ENCODE measurements at regions not wholly inside any gene's neighbourhood (a gene's known extent, or its start where the extent isn't known, plus 50 kb on each side); places are given as distances from the start of the nearest gene placed in this dataset.

DNA sequence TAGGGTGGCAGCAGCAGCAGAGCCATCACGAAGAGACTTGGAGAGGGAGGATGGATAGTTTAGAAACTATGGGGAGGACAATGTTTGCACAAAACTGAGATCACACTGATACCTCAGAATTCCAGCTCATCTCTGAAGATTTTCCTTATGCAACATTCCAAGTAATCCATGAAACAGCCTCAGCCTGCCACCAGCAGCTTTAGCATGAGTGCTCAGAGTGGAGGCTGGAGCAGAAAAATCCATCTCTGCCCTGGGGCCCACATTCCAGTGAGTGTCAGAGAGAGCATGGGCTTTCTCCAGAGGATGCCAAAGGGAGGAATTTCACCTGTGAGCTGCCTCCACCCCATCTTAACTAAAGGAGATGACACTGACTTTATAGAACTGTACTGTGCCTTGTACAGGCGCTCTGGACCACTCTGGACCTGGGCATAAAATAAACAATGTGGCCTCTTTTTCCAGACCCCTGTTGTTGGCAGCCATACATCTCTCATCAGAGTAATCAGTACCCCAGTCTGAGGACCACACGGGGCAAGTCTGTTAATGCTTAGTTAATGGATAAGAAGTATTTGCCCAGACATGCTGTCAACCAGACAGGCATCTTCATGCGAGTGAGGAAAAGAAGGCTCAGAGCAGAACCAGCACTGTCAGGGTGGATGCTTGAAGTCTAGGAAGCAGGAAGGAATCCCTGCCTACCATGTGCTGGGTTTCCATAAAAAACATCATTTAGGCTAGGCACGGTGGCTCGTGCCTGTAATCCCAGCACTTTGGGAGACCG, 440.9 kb downstream of the ENC1 start:
- Histone ChIP-seq H3K4me3 (ENCODE audit: low read length) (no peak overlapping the region), H3K36me3 (ENCODE audit: insufficient read depth, low read length) (no peaks in the 10 kb centered on the region), H3K27me3 (ENCODE audit: insufficient read depth, low read length) (no peaks in the 10 kb centered on the region)

DNA sequence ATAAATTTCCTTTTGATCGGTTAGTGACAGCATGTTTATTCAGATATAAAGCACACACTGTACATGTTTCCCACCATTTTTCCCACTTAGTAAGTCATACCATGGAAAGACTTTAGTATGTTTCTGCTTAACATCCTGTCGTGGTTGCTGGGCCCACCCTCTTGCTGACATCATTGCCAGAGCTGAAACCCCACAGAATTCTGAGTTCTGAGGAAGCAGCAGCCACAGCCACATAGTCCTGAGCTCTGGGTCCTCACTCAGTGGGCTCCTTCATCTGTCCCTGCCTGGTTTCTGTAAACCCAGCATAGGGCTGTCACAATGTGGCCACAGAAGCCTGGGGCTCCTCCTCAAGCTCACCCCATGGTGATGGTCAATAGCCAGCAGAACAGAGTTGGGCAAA, 441.5 kb downstream of the ENC1 start:
- Histone ChIP-seq H3K4me1 (ENCODE audit: insufficient read depth, low read length) (peaks cover 6% of the 10 kb centered on the region), H3K36me3 (ENCODE audit: insufficient read depth, low read length) (no peaks in the 10 kb centered on the region), H3K4me3 (ENCODE audit: low read length) (no peak overlapping the region), H3K27me3 (ENCODE audit: insufficient read depth, low read length) (no peaks in the 10 kb centered on the region), H3K9me3 (ENCODE audit: low read length) (peaks cover 3% of the 10 kb centered on the region), H2AFZ (ENCODE audit: low read depth, low read length) (no peak overlapping the region)

More for the DNA sequence above, 440.9 kb downstream of the ENC1 start:
- H3K9me3 ChIP-seq (ENCODE audit: low read length) = peaks cover 2% of the 10 kb centered on the region
- H2AFZ ChIP-seq (ENCODE audit: low read depth, low read length) = no peak overlapping the region
- peaks cover 6% of the 10 kb centered on the region for H3K4me1 ChIP-seq (ENCODE audit: insufficient read depth, low read length)

DNA sequence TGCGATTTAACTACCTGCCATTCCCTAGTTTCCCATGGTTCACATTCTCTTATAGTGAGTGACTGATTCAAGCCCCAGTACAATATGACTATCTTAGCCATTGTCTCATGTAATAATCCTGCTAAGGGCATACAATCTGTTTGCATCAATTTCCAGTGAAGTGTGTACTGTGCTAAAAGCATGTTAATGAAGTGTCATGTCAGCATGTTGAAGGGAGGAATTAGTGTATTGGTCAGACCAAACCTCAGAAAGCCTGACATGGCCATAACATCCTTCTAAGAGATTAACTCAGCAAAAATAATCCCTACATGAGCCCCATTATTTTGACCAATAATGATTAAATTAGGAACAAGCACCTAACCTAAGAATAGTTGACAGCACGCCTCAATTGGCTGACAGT, 442.4 kb downstream of the ENC1 start:
- Histone ChIP-seq H2AFZ (ENCODE audit: low read depth, low read length) (no peak overlapping the region), H3K4me1 (ENCODE audit: insufficient read depth, low read length) (peaks cover 6% of the 10 kb centered on the region), H3K27me3 (ENCODE audit: insufficient read depth, low read length) (no peaks in the 10 kb centered on the region), H3K36me3 (ENCODE audit: insufficient read depth, low read length) (no peaks in the 10 kb centered on the region), H3K4me3 (ENCODE audit: low read length) (no peak overlapping the region), H3K9me3 (ENCODE audit: low read length) (peaks cover 4% of the 10 kb centered on the region)

DNA sequence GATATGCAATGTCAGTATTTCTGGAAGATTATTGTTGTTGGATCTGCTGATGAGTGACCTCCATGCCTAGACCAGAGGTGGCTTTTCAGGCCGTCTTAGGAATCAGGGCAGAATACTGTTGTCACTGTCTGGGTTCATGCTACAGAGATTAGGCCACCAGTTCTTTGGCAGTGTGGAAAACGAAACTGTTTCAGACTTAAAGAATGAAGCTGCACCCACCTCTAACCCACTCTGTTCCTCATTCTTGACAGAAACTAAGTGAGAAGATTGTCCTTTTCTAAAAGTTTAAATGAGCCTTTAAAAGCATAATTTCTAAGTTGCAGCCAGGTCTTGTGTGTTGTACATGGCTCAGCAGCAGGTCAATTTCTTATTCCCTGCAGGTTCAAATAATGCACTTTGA, 444.3 kb downstream of the ENC1 start:
- H3K4me1 ChIP-seq (ENCODE audit: insufficient read depth, low read length) = peaks cover 6% of the 10 kb centered on the region
- peaks cover 4% of the 10 kb centered on the region for H3K9me3 ChIP-seq (ENCODE audit: low read length)
- H3K27me3 ChIP-seq (ENCODE audit: insufficient read depth, low read length) = no peaks in the 10 kb centered on the region
- no peak overlapping the region for H3K4me3 ChIP-seq (ENCODE audit: low read length)
- H3K36me3 ChIP-seq (ENCODE audit: insufficient read depth, low read length) = no peaks in the 10 kb centered on the region
- H2AFZ ChIP-seq (ENCODE audit: low read depth, low read length) = no peak overlapping the region

DNA sequence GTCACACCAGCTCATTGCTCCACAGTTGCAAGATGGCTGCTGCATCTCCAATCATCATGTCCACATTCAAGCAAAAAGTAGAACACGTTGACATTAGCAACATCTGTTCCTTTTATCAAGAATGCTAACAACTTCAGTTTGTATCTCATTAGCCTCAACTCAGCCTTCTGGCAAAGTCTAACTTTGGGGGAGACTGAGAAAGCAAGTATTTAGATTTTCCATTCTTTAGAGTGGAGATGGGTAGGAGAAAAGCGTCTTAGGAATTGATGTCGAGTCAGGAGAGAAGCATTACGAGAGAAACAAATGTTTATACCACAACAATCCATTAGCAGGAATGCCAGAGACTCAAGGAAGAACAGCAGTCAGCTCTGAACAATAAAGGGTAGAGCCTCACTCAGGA, 446.3 kb downstream of the ENC1 start:
- Histone ChIP-seq H3K36me3 (ENCODE audit: insufficient read depth, low read length) (no peaks in the 10 kb centered on the region), H2AFZ (ENCODE audit: low read depth, low read length) (no peak overlapping the region), H3K4me3 (ENCODE audit: low read length) (no peak overlapping the region), H3K9me3 (ENCODE audit: low read length) (peaks cover 4% of the 10 kb centered on the region), H3K27me3 (ENCODE audit: insufficient read depth, low read length) (no peaks in the 10 kb centered on the region), H3K4me1 (ENCODE audit: insufficient read depth, low read length) (no peaks in the 10 kb centered on the region)

DNA sequence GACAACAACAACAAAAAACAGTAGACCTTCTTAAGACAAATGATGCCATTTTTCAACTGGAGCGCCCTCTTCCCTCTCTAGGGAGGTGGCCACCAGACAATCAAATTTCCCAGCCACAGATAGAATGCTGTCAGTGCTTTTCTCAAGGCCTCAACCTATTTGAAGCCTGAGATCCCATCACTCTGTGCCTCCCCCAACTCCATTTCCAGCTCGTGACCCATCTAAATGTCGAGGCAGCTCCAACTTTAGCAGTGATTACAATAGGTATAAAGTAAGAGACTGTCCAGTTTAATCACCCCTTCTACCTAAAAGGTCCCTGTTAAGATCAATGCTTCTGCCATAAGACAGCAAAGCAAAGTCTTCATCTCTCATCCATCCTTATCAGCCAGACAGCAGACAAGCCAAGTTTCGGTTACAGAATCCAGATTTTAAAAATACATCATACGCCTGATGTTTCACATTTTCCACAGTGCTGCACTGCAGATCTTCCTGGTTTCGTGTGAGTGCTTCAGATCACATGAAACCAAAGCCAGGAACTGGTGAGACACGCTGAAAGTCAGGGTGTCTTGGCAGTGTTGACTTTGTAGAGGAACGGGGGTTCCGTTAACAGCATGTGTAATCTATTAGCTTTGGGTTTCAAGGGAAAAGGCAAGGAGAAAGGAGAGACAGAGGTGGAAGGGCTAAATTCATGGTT, 447.8 kb downstream of the ENC1 start:
- no peaks in the 10 kb centered on the region for H3K36me3 ChIP-seq (ENCODE audit: insufficient read depth, low read length)
- H3K27me3 ChIP-seq (ENCODE audit: insufficient read depth, low read length) = no peaks in the 10 kb centered on the region
- H3K9me3 ChIP-seq (ENCODE audit: low read length) = peaks cover 4% of the 10 kb centered on the region
- H3K4me1 ChIP-seq (ENCODE audit: insufficient read depth, low read length) = peaks cover 8% of the 10 kb centered on the region
- H3K4me3 ChIP-seq (ENCODE audit: low read length) = no peak overlapping the region
- H2AFZ ChIP-seq (ENCODE audit: low read depth, low read length) = no peak overlapping the region

DNA sequence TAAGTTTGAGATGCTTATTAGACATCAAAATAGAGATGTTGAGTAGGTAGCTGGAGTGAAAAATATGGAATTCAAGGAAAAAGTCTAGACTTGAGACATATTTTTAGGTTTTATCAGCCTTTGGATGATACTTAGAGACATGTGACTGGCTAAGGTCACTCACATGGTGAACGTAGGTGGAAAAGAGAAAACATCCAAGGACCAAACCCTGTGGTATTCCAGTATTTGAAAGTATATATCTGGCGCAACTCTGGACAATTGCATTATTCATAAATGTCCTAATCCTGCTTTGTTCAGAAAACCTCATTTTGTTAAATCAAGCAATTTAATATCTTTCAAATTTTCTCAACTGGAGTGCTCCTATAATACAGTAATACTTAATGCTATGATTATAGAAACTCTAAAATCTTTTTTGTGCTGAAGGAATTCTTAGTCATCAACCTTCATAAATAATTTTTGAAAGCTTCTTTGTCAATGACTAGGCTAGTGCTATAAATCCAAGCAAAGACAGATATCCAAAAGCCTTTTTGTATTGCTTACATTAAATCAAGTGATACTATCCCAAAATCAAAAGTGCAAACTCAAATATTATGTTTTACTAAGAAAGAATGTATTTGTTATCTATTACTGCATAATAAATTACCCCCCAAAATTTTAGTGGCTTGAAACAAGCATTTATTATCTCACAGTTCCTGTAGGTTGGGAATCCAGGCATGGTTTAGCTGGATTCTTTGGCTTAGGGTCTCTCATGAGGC, 452.0 kb downstream of the ENC1 start:
- peaks cover 31% of the 10 kb centered on the region for H3K4me1 ChIP-seq (ENCODE audit: insufficient read depth, low read length)
- no peak overlapping the region for H2AFZ ChIP-seq (ENCODE audit: low read depth, low read length)
- no peak overlapping the region for H3K4me3 ChIP-seq (ENCODE audit: low read length)
- no peaks in the 10 kb centered on the region for H3K36me3 ChIP-seq (ENCODE audit: insufficient read depth, low read length)
- no peaks in the 10 kb centered on the region for H3K27me3 ChIP-seq (ENCODE audit: insufficient read depth, low read length)
- no peaks in the 10 kb centered on the region for H3K9me3 ChIP-seq (ENCODE audit: low read length)

DNA sequence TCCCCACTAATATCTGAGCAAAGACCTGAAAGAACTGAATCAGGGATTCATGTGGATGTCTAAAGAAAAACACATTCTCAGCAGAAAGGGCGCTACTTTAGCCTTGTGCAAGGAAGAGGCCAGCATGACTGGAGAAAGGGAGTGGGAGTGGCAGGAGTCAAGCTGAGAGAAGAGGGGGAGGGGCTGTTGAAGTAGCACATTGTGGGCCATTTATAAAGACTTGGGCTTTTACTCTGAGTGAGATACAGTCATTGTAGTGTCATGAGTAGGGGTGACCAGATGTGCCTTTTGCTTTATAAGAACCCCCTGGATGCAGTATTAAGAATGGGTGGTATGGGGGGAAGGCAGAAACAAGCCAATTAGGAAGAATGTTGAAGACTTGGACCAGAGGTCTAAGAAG, 452.8 kb downstream of the ENC1 start:
- Histone ChIP-seq H3K4me3 (ENCODE audit: low read length) (no peak overlapping the region), H3K27me3 (ENCODE audit: insufficient read depth, low read length) (no peaks in the 10 kb centered on the region), H3K9me3 (ENCODE audit: low read length) (no peaks in the 10 kb centered on the region)

DNA sequence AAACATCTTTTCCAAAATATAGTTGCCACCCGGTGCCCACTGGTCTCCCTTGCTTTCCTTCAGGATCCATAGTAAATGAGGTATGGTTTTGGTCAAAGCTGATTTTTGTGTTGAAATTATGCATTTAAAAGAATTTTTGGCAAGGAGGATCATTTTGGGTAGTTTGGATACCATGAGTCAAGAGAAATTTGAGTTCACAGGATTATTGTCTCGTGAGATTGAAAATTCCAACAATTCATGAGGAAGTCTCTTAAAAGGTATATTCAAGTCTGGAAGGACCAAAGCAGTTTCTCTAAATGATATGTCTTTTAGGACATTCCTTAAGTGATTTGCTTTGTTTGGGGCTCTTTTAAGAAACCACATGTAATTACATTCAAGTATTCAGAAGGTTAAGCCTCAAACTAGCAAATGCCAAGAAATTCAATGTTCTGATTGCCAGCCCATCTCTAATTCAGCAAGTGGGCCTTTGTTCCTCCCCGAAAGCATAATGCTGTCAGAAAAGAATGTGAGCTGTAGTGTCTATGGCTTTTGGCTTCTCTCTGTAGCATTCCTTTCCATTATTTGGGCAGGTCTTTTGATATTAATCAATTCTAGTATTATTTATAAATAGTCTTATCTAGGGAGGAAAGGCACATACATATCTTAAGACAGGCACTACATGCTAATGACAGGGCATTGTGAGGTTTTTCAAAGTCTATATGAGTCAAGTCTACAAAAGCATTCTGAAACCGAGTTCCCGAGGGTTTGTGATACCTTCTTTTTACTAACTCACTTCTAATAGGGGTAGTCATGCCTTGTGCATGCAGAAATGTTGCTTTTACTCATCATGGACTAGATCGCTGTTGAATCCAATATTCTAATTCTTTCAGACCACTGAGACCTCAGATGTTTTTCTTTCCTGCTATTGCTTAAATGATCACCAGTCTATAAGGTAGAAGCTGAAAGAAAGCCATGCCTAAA, 453.9 kb downstream of the ENC1 start:
- Histone ChIP-seq H2AFZ (ENCODE audit: low read depth, low read length) (no peak overlapping the region), H3K27me3 (ENCODE audit: insufficient read depth, low read length) (no peaks in the 10 kb centered on the region), H3K4me1 (ENCODE audit: insufficient read depth, low read length) (peaks cover 31% of the 10 kb centered on the region), H3K4me3 (ENCODE audit: low read length) (no peak overlapping the region), H3K9me3 (ENCODE audit: low read length) (no peaks in the 10 kb centered on the region), H3K36me3 (ENCODE audit: insufficient read depth, low read length) (no peaks in the 10 kb centered on the region)

More for the DNA sequence above, 452.8 kb downstream of the ENC1 start:
- Histone ChIP-seq H3K4me1 (ENCODE audit: insufficient read depth, low read length) (peaks cover 31% of the 10 kb centered on the region), H2AFZ (ENCODE audit: low read depth, low read length) (no peak overlapping the region), H3K36me3 (ENCODE audit: insufficient read depth, low read length) (no peaks in the 10 kb centered on the region)

DNA sequence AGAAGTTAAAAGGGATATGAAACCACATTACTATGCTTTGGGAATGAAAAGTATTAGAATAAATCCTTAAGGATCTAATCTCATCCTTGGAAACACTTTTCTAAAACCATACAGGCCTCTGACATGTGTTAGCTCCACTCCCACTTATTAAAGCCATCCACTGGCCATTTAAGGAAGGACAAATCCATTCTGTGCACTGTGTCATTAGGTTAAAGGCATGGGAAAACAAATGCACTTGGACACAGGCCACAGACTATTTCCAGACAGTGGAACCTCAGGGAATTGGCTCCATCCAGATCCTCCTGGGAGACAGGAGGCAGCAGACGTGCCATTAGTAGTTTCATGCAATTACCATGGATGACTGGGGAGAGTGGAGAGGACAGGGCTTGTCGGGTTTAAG, 454.9 kb downstream of the ENC1 start:
- peaks cover 31% of the 10 kb centered on the region for H3K4me1 ChIP-seq (ENCODE audit: insufficient read depth, low read length)
- H3K36me3 ChIP-seq (ENCODE audit: insufficient read depth, low read length) = no peaks in the 10 kb centered on the region
- H3K27me3 ChIP-seq (ENCODE audit: insufficient read depth, low read length) = no peaks in the 10 kb centered on the region
- H2AFZ ChIP-seq (ENCODE audit: low read depth, low read length) = no peak overlapping the region
- no peak overlapping the region for H3K4me3 ChIP-seq (ENCODE audit: low read length)
- no peaks in the 10 kb centered on the region for H3K9me3 ChIP-seq (ENCODE audit: low read length)

DNA sequence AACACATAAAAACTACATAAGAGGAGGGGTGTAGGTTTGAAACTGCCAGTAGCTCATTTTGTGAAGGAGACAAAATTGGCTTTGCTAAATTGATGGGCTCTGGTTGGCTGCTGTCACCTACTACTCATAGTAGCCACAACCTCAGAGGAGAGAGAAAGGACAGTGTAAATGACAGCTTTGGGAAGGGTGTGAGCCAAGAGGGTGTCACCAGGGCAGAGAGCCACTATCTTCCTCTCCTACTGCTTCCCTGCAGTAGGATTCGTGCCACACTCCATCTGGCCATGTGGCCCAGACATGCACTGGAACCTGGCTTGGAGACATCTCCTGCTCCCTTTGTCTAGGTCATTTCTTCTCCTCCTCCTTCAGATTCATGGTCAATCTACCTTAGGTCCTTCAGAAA, 455.9 kb downstream of the ENC1 start:
- Histone ChIP-seq H3K36me3 (ENCODE audit: insufficient read depth, low read length) (no peaks in the 10 kb centered on the region), H3K4me1 (ENCODE audit: insufficient read depth, low read length) (peaks cover 39% of the 10 kb centered on the region), H2AFZ (ENCODE audit: low read depth, low read length) (no peak overlapping the region), H3K4me3 (ENCODE audit: low read length) (no peak overlapping the region), H3K9me3 (ENCODE audit: low read length) (no peaks in the 10 kb centered on the region), H3K27me3 (ENCODE audit: insufficient read depth, low read length) (no peaks in the 10 kb centered on the region)

DNA sequence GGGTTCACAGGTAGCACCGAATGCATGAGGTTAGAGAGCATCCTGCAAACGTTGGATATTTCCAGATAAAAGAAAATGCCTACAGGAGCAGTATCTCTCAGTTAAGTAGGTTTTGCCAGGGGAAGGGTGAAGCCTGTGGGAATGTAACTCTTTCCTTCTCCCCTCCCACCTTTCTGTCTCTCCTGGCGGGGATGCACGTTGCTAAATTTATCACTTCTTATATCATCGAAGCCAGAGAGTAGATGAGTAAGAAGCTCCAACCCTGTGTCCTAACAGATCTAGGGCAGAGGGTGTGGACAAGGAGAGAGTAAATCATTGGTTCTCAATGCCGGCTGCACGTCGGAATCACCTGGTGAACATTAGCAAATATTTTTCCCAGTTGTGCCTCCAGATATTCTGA, 457.5 kb downstream of the ENC1 start:
- H3K4me1 ChIP-seq (ENCODE audit: insufficient read depth, low read length) = peaks cover 49% of the 10 kb centered on the region
- no peak overlapping the region for H2AFZ ChIP-seq (ENCODE audit: low read depth, low read length)
- H3K9me3 ChIP-seq (ENCODE audit: low read length) = no peaks in the 10 kb centered on the region
- no peaks in the 10 kb centered on the region for H3K36me3 ChIP-seq (ENCODE audit: insufficient read depth, low read length)
- no peak overlapping the region for H3K4me3 ChIP-seq (ENCODE audit: low read length)
- H3K27me3 ChIP-seq (ENCODE audit: insufficient read depth, low read length) = no peaks in the 10 kb centered on the region

Measured in neuron (in vitro differentiated cells).